Left lung (tissue), 4 donors: ENCODE measurements at regions not wholly inside any gene's neighbourhood (a gene's known extent, or its start where the extent isn't known, plus 50 kb on each side); places are given as distances from the start of the nearest gene placed in this dataset.

ENCODE experiments used
- ATAC-seq: fragments of 200-7000 bp; cut with Tn5 transposase; one replicate; pipeline ENCODE4 v1.9.1; 2020; ENCODE audit warnings: moderate library complexity
- DNase-seq, 4 donors: peaks; one replicate each; pipeline ENCODE4 v3.0.0-alpha.2; 2013 to 2020
- H3K27ac ChIP-seq, 2 donors: fragments of 200-600 bp; sonication (generic) in 1 of 2; one replicate each; pipeline versions ENCODE4 v1.5.0 to v1.8.0; 2020 to 2021
- H3K27me3 ChIP-seq, 2 donors: fragments of 200-600 bp; sonication (generic) in 1 of 2; one replicate each; pipeline versions ENCODE4 v1.5.0 to v1.8.0; 2020 to 2021
- H3K36me3 ChIP-seq, 2 donors: fragments of 200-600 bp; sonication (generic) in 1 of 2; one replicate each; pipeline versions ENCODE4 v1.5.0 to v1.8.0; 2020 to 2021
- H3K4me1 ChIP-seq, 2 donors: fragments of 200-600 bp; one replicate each; pipeline ENCODE4 v1.8.0; 2021
- H3K4me3 ChIP-seq, 2 donors: fragments of 200-600 bp; sonication (generic) in 1 of 2; one replicate each; pipeline versions ENCODE4 v1.5.0 to v1.8.0; 2020 to 2021; ENCODE audit warnings: mild to moderate bottlenecking in 1 of 2
- H3K9me3 ChIP-seq, 2 donors: fragments of 200-600 bp; sonication (generic) in 1 of 2; one replicate each; pipeline versions ENCODE4 v1.5.0 to v1.8.0; 2020 to 2021
- intact Hi-C, 2 donors: fragments of 100-400 bp; cut with DNase I; formaldehyde crosslinking; loops; one replicate each; pipeline versions ENCODE4 v1.11.2 to v1.14.2; 2022
- TF ChIP-seq, protein P1 (sequence below), 2 donors: fragments of 200-600 bp; sonication (generic) in 1 of 2; IDR thresholded peaks; one replicate each; pipeline versions ENCODE4 v1.5.0 to v1.8.0; 2021; ENCODE audit warnings: antibody characterized with exemption in 2 of 2
- donor health status: DM: no; HTN: yes; CAD: no.
- donor health status: DM: no; HTN: no; CAD: no.

DNA sequence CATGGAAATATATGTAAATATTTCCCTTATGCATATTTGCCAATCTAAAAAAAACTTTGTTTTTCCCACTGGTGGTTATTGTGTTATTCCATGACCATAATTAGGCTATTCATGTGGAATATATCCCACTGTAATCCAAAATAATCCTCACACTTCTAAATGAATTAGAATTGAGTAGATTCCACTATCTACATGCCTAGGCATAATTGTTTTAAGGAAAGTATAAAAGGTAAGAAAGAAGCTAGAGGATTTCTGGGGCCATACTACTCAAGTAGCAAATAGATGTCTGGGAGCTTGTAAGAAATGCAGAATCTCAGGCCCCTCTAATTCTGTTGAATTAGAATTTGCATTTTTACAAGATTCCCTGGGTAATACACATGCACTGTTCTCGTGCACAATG lies 83.5 kb upstream of the RRP15 start:
- ATAC-seq: no peak
- no peak for DNase-seq
- TF ChIP-seq, protein P1, sequence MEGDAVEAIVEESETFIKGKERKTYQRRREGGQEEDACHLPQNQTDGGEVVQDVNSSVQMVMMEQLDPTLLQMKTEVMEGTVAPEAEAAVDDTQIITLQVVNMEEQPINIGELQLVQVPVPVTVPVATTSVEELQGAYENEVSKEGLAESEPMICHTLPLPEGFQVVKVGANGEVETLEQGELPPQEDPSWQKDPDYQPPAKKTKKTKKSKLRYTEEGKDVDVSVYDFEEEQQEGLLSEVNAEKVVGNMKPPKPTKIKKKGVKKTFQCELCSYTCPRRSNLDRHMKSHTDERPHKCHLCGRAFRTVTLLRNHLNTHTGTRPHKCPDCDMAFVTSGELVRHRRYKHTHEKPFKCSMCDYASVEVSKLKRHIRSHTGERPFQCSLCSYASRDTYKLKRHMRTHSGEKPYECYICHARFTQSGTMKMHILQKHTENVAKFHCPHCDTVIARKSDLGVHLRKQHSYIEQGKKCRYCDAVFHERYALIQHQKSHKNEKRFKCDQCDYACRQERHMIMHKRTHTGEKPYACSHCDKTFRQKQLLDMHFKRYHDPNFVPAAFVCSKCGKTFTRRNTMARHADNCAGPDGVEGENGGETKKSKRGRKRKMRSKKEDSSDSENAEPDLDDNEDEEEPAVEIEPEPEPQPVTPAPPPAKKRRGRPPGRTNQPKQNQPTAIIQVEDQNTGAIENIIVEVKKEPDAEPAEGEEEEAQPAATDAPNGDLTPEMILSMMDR (IDR thresholded peaks at IDR 0.05): no peak
- H3K9me3 ChIP-seq: no peaks in the 10 kb centered on the region
- intact Hi-C loops: no loop called here
- H3K4me1 ChIP-seq: no peaks in the 10 kb centered on the region
- no peaks in the 10 kb centered on the region for H3K36me3 ChIP-seq
- H3K27me3 ChIP-seq: peaks cover 0 to 5% of the 10 kb centered on the region in 2 donors
- H3K4me3 ChIP-seq: no peak overlapping the region
- H3K27ac ChIP-seq: no peak overlapping the region

DNA sequence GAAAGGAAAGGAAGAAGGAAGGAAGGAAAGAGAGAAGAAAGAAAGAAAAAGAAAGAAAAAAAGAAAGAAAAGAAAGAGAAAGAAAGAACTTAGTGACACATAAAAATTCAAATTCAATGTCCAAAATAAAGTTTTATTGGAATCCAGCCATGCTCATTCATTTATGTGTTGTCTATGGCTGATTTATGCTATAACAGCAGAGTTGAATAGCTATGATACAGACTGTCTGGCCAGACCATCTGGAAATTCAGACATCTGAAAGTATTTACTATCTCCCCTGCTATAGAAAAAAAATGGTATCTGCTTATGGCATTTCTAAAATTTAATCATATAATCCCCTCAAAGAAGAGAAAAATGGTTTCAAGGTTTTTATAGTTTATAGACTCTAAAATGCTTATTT lies 79.4 kb upstream of the RRP15 start:
- intact Hi-C loops: no loop called here
- no peak for DNase-seq
- H3K27ac ChIP-seq: no peak overlapping the region
- no peak overlapping the region for H3K4me3 ChIP-seq
- no peaks in the 10 kb centered on the region for H3K4me1 ChIP-seq
- no peaks in the 10 kb centered on the region for H3K9me3 ChIP-seq
- ATAC-seq: no peak
- TF ChIP-seq, protein P1 (IDR thresholded peaks at IDR 0.05): no peak
- no peaks in the 10 kb centered on the region for H3K27me3 ChIP-seq
- H3K36me3 ChIP-seq: no peaks in the 10 kb centered on the region

DNA sequence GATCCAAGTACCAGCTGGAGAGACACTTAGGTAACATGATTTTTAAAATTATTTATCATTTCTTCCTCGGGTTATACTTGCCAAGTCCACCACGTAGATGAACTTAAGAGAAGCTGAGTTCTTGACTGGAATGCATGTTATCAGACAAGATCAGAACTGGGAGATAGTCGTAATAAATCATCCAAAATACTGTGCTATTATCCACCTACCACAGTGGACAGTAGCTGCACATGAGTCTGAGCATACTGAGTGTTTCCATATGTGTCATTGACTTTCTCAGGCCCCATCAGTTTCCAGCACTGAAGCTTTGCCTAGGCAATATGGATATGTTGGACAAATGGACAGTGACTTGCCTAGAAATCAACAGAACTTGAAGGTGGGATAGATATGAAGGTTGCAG lies 77.9 kb upstream of the RRP15 start:
- no peak overlapping the region for H3K27ac ChIP-seq
- H3K27me3 ChIP-seq: no peaks in the 10 kb centered on the region
- TF ChIP-seq, protein P1 (IDR thresholded peaks at IDR 0.05): no peak
- no peaks in the 10 kb centered on the region for H3K4me1 ChIP-seq
- H3K4me3 ChIP-seq: no peak overlapping the region
- H3K36me3 ChIP-seq: no peaks in the 10 kb centered on the region
- no peaks in the 10 kb centered on the region for H3K9me3 ChIP-seq
- no peak for ATAC-seq
- DNase-seq: no peak
- intact Hi-C loops: no loop called here

DNA sequence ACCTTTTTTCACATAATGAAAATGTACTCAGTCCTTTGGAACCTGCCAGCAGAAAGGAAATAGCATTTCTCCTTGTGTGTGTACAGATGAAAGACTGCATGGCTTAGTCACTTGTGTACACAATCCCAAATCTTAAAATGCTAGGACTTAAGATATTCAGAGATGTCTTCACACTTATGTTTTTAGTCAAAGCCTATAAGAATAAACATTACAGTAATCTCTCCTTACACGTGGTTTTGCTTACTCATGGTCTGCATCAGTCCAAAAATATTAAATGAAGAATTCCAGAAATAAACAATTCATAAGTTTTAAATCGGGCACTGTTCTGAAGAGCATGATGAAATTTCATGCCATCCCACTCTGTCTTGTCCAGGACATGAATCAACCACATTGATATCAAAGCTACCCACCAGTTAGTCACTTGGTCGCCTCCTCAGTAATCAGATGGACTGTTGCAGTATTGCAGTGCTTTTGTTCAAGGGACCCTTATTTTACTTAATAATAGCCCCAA lies 75.7 kb upstream of the RRP15 start:
- TF ChIP-seq, protein P1 (IDR thresholded peaks at IDR 0.05): no peak
- intact Hi-C loops: no loop called here

DNA sequence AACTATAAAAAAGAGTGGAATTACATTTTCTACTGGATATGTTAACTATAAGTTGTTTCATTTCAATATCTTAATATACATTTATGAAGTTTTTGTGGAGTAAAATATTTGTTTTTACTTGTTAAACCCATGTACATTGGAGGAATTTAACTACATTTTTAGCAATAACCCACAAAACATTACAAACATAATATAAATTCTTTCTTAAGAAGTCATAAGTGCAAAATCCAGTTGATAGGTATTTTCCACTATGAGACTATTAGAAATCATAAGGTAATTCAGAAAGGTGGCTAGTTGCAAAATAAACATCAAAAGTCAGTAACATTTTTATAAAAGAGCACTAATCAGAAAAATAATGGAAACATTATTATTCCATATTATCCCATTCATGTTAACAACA lies 73.9 kb upstream of the RRP15 start:
- intact Hi-C loops: no loop called here

More for the DNA sequence above, 75.7 kb upstream of the RRP15 start:
- Histone ChIP-seq H3K27ac (no peak overlapping the region), H3K4me3 (no peak overlapping the region), H3K4me1 (no peaks in the 10 kb centered on the region), H3K9me3 (no peaks in the 10 kb centered on the region), H3K36me3 (no peaks in the 10 kb centered on the region), H3K27me3 (no peaks in the 10 kb centered on the region)
- DNase-seq (no peak), ATAC-seq (no peak)

More for the DNA sequence above, 73.9 kb upstream of the RRP15 start:
- Histone ChIP-seq H3K4me1 (no peaks in the 10 kb centered on the region), H3K36me3 (no peaks in the 10 kb centered on the region), H3K4me3 (no peak overlapping the region), H3K27me3 (no peaks in the 10 kb centered on the region), H3K9me3 (no peaks in the 10 kb centered on the region), H3K27ac (no peak overlapping the region)
- no peak for ATAC-seq
- TF ChIP-seq, protein P1 (IDR thresholded peaks at IDR 0.05): no peak
- no peak for DNase-seq
